HS-5 (cell line): ENCODE measurements at regions not wholly inside any gene's neighbourhood (a gene's known extent, or its start where the extent isn't known, plus 50 kb on each side); places are given as distances from the start of the nearest gene placed in this dataset.
"Not testable (repeated sequence)": the region's sequence is repeated elsewhere in the genome, so short reads cannot be mapped to it uniquely, and the experiment has no call there.

Experiments used
- DNase-seq: peaks from one replicate; pipeline ENCODE4 v3.0.0-alpha.2; 2012; ENCODE audit warnings: low read depth

DNA sequence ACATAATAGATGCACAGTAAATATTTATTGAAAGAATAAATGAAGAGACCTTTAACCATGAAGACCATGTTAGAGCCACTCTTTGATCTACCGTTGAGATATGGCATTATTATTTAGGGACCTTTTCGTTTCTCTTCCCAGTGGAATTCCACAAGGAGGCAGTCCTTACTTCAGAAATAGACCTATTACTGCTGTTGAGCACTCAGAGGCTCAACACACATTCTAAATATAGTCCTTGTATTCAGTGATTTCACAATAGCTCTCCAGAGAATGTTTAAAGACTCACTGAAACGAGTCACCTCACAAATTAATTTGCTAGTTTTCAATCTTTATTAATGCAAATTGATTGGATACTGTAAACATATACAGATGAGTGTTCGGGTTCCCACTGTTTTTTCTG, 603.8 kb downstream of the CDH8 start:
- no peak for DNase-seq

DNA sequence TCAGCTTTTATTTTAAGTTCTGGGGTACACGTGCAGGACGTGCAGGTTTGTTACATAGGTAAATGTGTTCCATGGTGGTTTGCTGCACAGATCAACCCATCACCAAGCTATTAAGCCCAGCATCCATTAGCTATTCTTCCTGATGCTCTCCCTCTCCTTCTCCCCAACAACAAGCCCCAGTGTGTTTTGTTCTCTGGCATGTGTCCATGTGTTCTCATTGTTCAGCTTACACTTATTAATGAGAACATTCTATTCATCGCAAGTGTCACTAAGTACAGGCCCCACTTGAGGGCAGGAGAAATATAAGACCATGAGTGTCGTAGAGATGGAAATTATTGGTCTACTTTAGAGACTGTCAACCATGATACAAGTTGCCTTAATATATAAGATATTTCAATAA, 615.1 kb downstream of the CDH8 start:
- DNase-seq: no peak

DNA sequence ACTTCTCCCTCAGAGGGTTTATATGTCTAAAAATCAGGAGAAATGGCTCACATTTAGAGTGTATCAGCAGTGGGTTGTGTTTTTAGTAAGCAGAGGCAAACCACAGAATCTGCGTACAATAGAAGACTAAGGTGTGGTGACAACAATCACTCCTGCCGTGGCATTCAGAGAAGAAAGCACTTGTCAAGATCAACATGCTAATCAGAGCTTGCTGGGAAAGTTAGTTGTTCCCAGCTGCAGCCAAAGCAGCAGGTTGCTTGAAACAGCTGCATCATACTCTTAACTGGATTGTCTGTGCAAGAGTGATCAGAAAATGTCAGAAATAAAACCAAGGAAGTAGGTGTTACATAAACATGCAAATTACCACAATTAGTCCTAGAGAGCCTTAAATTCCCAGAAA, 616.4 kb downstream of the CDH8 start:
- DNase-seq: no peak

DNA sequence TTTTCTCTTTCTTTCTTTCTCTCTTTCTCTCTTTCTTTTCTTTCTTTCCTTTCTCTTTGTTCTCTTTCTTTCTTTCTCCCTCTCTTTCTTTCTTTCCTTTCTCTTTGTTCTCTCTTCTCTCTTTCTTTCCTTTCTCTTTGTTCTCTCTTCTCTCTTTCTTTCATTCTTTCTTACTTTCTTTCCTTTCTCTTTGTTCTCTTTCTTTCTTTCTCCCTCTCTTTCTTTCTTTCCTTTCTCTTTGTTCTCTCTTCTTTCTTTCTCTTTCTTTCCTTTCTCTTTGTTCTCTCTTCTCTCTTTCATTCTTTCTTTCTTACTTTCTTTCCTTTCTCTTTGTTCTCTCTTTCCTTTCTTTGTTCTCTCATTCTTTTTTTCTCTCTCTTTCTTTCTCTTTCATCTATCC, 617.4 kb downstream of the CDH8 start:
- DNase-seq: not testable (repeated sequence)

DNA sequence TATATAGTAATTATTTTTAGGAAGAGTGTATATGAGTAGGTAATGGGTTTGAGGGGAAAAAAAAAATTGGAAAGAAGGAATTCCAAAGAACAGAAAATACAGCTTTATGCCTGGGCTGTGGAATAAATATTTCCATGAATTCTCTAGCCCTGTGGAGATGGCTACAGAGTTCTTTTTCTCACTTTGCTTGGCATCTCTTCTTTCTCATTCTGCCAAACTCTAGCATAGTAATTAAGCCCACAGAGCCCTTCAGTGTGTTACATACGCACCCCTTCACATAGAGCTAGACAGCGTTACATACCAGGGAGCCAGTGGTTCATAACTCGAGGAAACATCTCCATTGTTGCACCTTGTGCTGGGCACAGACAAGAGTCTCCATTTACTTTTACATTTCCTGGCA, 621.1 kb downstream of the CDH8 start:
- DNase-seq: no peak

DNA sequence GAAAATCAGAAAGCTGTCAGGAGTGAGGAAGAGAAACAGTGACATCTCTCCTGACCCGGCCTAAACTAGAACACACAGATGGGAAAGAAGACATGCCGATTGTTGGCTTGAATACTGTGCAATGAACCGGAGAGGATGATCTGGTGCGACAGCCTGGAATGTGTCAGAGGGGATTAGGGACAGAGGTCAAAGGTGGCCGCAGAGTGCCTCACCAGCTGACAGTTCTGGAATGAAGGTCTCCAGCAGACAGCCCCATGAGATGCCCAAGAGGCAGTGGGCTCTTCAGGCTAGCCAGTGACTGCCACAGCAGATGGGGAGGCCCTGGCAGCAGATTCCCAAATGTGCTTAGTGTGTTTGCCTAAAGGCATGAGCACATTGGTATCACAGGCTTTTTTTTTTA, 623.2 kb downstream of the CDH8 start:
- DNase-seq: no peak

DNA sequence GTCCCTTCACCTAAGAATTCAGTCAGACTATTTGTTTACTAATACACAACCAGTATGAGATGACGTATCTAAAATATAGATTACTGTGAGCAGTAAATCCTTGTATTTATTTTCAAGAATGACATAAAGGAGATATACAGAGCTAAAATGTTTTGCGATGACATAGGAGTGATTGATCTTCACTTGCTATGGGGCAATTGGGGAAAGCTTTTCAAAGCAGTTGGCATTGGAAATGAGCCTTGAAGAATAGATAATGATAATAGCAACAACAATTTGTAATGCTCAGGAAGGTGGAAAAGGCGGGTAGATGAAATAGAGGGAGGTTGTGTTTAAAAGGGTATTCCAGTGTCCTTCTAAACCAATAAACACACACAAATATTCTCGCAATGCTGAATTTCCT, 623.7 kb downstream of the CDH8 start:
- DNase-seq: no peak

DNA sequence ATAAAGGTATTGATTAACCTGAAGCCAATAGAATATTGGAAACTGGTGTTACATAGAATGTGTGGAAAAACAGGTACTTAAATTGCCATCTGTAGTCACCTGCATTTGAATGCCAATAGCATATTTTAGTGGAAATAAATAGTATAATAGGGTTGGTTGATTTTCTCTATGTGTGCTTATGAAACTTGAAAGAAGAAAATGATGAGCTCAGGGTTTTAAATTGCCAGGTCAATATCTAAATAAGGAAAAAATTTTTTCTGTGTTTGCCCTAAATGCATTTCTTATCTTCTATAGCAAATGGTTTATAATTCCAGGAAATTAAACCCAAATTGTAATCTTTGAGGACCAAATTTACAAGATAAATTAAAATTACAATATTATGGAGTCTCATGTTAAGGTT, 626.6 kb downstream of the CDH8 start:
- no peak for DNase-seq

DNA sequence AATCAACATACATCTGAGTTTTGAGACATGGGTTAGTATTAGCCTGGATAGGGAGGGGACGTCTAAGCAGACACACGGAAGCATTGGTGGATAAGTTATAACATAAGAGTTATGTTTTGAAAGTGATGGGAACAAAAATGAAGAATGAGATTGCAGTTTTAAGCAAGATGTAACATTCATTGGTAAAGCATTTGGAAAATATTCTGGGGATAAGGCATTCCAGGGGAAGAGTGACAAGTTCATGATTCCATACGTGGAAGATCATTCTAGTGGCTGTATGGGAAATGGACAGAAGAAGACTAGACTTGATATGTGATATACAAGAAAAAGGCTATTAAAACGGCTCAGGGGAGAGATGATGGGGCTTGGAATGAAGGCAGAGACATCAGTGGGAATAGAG, 632.9 kb downstream of the CDH8 start:
- no peak for DNase-seq

DNA sequence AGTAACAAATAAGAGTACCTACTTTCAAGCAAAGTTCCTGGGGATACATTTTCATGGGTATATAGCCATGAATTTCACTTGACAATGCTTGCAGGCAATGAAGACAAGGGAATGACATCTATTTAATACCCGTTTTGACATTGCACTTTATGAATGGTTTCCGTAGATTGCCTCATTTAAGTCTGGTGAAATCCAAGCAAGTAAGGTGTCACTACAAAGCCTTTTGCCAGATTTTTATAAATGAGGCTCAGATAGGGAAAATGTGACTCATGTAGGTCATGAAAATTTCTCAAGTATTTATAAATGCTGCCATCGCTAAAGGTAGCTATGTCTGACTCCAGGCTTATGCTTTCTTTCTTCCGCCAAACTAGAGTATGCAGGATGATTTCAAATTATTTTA, 644.3 kb downstream of the CDH8 start:
- DNase-seq: no peak

DNA sequence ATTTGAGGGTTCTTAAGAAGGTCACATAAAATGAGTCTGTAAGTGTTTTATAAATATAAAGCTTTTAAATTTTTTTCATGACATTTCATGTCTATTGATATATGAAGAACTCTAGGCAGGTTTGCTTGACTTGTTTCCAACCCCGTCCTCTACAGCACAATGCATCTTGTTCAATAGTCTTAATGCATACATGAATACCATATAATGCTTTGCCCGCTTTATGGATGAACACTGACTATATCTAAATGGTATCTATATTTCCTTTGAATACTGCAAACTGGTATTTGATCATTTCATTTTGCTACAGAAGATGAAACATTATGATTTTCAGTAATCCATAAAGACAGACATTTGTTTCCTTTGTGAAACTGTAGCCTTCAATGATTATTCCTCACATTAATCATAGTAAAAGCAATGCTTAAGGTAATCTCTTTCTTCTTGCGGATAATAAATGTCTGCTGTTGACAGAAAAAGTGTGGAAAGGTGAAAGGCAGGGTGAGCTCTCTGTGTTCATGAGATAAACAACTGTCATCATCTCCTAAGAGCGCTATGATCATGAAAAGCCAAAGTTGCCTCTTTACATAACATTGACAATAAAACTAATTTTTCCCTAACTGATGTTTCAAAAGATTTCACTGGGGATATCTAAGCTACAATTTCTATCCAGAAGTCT, 645.1 kb downstream of the CDH8 start:
- no peak for DNase-seq

DNA sequence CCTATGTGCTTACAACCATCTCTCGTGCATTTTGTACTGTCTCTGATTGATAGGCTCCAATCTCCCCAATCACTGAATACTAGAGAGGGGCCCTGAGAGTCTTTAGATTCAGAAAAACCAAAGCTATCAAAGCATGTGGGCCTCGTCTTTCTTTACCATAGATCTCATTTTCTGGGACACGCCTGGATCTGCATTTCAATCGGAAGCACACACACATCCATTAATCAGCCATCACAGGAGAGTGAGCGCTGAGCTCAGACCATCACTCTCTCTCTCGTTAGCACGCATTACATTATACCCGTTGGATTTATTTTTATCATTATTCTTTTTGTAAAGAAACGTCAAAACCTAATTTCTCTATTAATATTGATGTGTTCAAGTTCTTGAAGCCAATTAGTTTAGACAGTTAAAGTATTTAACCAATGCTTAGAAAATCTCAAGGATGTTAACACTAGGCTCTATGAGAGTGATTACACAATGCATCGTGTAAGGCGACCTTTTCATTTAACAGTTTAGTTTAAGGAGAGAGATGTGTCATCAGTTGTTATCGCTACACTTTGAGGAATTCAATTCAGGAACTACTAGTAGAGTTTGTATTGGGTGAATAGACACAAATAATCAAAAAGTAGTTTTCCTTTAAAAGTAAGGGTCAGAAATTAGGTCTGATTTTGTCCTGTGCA, 650.7 kb downstream of the CDH8 start:
- DNase-seq: no peak

DNA sequence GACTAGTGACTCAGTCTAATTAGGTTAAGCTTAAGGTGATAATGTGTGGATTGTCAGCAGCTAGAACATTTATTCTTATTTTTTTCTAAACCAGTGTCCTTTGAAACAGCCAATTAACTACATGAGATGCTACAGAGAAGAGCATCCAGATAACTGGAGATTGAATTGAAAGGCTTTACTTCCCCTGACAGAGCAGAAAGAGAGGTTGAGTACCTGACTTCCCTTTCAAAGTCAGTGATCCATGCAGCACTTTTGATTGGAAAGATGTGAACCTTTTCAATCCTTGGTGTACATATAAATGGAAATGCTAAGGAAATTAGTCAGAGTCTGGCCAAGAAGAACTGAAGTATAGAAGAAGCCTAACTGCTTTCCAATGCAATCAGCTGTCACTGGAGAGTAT, 653.8 kb downstream of the CDH8 start:
- DNase-seq: no peak

DNA sequence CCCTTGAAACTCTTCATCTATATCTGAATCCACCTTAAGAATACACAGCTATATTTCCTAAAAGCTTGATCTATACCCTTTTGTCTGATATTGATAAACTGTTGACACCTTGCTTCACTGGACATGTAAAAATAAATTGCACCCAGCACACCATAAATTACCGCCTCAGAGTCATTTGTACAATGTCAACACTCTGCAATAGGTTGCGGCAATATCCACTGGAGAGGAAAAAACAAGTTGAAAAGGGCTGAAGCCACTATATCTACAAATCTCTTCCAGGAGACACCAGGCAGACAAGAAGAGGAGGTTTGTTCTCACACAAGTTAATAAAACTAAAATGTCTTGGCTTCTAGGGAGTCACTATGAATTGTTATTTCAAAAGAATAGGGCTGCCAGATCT, 656.9 kb downstream of the CDH8 start:
- DNase-seq: no peak

DNA sequence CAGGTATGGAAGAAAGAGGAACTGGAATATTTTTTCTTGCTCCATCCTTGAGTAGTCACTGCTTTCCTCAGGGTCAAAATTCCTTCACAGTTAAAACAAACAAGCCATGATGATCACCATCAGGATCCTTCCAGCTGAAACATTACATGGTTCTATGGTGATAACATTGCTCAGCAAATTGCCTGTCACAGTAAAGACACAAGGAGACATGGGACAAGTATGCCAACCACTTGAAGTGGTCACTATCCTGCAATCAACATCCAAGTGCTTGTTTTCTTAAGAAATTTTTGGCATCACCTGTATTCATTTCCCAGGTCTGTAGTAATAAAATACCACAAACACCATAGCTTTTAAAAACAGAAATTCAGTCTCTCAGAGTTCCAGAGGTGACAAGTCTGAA, 662.2 kb downstream of the CDH8 start:
- no peak for DNase-seq

DNA sequence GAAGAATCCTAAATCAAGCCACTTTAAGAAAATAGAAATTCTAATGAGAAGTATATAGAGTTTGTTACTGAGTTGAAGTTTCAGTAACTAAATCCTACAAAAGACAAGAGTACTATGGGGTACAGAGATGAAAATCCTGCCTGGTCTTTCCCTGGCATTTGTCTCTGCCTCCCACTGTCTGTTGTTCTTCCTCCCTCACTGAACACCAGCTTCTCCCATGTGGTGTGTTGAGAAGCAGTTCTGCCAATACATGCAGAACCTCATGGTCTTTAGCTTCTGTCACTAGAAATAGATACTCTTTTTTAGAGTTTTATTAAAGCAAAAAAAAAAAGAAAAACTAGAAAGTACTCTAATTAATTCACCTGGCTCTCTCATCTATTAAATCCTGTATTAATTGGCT, 664.4 kb downstream of the CDH8 start:
- no peak for DNase-seq

DNA sequence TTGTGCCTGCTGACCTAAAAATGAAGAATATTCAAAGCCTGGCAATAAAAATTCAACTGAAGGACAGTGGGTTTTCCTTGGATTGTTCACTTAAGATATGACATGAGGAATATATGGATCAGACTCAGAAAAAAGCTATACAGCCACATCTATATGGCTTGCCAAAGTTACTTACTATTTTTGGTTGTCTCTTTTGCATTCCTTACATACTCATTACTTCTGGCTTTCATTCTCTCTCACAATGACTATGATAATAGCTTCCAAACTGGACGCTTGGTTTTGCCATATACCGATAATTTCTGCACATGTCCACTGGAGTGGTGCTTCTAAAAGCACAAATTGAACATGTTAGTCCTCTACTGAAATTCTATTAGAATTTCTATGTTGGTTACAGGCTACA, 664.9 kb downstream of the CDH8 start:
- no peak for DNase-seq

DNA sequence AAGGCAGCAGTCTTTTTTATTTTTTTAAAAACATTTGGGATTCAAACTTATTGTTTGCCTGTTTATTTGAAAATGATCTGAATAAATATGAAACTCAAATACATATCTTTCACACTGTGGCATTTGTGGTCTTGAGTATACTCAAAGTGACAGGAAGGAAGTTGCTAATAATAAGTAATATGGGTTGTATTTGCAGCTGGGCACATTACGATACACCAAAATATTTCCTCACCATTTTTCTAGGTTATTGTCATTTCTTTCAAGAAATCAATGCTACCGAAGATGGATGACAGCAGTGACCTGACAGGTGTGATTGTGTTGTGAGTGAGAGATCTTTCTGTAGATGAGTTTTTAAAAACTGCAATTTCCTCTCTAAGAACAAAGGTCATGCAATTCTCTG, 665.7 kb downstream of the CDH8 start:
- DNase-seq: no peak

DNA sequence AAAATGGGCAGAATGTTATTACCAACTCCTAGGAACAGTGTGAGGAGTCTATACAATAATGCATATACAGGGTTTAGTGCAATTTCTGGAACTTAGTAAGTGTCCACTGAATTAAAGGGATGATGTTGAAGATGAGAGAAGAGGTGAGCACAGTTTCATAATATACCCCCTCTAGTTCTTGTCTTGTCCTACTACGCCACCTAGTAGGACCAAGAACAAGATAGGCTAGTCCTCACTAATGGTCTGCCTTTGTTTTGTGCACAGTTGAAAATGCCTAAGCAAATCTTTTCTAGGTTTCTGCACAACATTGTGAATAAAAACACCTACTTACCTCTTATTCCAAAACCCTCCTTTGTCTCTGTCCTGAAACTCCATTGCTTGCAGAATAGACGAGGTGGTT, 670.2 kb downstream of the CDH8 start:
- DNase-seq: no peak

DNA sequence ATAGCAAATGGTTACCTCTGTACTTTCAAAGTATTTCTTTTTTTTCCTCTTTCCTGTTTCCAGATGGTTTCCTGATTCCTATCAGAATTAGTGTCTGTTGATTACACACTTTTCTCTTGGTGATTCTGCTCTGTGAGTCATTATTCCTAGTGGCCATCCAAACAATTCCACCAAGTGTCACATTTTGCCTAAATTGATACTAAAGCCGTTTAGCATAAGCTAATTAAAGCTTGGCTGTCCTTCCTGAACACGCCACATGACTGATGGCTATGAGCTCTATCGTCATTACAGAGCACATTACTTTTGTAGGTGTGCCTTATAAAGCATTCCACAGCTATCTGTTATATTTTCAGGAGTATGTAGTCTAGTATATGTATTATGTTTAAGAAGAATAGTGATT, 671.2 kb downstream of the CDH8 start:
- no peak for DNase-seq

DNA sequence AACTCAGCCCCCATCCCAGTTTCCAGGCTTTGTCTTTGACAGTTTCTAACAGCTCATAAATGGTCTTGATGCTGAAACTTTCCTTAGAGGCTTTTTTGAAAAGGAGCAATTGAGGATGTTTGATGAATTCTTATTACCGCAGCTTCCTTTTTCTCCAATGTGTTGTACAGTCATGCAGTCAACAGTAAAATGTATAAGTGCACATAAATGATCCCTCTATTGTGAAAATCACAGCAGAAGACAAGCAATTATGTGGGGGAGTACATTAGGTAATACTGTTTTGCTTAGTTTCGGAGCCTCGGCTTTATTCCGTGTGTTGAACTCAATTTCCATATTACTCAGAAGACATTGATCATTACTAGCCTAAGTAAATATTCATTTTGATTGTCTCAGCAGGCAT, 673.7 kb downstream of the CDH8 start:
- DNase-seq: no peak

DNA sequence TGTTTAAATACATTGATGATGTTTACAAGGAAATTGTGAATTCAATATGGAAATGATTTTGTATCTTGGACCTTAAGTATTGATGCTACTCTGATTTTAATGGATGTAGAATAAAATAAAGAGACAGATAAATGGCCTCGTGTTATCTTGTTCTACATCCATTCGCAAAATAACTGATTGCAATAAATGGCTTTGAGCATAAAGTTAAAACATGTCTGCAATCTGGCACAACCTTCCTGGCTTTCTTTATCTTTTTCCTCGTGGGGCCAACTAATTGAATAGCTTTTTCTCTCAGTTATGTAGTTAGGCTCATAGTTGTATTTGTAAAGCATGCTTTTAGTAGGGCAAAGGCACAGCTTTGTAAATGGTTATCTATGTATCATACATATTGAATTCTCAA, 691.4 kb downstream of the CDH8 start:
- DNase-seq: no peak

DNA sequence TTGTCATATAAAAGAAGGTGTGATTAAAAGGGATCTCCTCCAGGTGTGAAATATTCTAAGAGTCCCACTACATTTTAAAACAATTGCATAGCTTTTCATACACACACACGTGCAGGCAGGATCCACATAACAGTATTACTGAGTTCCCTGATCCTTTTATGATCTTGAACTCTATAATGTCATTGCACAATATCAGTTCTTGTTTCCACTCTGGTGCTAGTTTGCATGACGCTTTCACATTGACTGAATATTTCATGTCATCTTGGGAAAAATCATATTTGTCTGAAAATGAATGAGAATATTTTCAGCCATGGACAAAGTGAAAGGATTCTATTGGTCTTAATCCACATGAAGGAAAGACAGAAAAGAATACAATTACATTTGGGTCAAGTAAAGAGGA, 703.8 kb downstream of the CDH8 start:
- no peak for DNase-seq

DNA sequence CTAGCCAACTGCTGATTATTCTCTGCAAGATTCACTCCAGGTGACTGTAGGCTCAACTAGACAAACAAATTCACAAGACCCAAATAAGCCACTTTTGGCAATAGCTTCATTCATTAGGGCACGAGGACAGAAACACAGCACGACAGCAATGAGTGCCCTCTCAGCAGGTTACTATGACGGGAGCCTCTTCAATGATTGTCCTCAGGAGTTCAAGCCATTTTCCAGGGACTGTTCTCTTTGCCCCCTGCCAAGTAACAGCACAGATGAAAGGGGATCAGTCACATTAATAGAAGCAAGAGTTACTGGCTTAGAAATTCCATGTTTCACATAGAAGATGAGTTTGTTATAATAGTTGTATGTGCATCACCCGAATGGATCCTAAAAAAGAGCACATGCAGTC, 712.2 kb downstream of the CDH8 start:
- no peak for DNase-seq
